ENCODE measurements at regions not wholly inside any gene's neighbourhood (a gene's known extent, or its start where the extent isn't known, plus 50 kb on each side); places are given as distances from the start of the nearest gene placed in this dataset.
"Not testable (repeated sequence)": the region's sequence is repeated elsewhere in the genome, so short reads cannot be mapped to it uniquely, and the experiment has no call there.

DNA sequence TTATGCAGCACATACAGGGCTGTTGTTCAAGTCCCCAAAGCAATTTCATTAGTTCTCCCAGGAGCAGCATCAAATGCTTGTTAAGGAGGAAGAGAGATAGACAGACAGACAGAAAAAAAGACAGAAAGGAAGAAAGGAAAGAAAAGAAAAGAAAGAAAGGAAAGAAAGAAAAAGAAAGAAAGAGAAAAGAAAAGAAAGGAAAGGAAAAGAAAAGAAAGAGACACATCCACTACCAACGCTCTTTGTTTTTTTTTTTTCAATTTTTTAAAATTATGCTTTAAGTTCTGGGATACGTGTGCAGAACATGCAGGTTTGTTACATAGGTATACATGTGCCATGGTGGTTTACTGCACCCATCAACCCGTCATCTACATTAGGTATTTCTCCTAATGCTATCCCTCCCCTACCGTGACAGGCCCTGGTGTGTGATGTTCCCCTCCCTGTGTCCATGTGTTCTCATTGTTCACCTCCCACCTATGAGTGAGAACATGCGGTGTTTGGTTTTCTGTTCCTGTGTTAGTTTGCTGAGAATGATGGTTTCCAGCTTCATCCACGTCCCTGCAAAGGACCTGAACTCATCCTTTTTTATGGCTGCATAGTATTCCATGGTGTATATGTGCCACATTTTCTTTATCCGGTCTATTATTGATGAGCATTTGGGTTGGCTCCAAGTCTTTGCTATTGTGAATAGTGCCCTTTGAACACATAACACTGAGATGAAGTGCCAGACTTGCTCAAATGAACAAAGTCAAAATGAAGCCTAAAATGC, 119.0 kb upstream of the ZNF521 start:
- not testable (repeated sequence) for DNase-seq

DNA sequence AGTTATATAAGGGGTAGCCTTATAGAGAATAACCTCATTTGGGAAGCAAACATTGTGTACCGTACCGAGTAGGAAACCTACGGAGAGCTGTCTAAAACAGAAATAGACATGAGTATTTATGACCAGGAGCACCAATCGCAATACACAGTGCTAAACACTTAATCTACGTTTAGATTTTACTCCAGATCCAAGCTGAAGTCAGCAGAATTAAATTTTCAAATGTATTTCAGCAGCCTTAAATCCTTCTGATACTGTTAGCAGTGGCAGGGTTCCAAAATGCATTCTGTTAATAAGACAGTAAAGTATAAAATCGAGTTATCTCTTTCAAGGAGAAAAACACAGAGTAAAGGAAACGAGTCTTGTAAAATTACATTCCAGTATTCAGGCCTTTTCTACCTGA, 118.1 kb upstream of the ZNF521 start:
- no peak for DNase-seq

DNA sequence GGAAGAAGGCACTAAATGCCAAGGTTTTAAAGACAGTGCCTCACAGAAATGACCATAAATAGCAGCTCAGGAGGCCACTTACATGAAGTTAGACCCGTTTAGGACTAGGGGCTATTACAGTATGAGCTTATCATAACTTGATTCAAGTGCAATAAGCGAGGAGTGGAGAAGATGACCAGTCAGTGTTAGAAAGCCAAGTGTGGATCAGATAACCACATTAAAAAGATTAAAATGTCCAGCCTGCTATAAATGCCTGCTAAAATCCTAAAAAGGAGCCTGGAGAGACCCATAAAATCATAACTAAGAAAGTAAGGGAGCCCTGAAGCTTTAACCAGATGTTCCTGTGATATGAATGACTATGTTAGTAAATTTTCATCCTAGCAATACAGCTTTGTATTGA, 117.5 kb upstream of the ZNF521 start:
- no peak for DNase-seq

DNA sequence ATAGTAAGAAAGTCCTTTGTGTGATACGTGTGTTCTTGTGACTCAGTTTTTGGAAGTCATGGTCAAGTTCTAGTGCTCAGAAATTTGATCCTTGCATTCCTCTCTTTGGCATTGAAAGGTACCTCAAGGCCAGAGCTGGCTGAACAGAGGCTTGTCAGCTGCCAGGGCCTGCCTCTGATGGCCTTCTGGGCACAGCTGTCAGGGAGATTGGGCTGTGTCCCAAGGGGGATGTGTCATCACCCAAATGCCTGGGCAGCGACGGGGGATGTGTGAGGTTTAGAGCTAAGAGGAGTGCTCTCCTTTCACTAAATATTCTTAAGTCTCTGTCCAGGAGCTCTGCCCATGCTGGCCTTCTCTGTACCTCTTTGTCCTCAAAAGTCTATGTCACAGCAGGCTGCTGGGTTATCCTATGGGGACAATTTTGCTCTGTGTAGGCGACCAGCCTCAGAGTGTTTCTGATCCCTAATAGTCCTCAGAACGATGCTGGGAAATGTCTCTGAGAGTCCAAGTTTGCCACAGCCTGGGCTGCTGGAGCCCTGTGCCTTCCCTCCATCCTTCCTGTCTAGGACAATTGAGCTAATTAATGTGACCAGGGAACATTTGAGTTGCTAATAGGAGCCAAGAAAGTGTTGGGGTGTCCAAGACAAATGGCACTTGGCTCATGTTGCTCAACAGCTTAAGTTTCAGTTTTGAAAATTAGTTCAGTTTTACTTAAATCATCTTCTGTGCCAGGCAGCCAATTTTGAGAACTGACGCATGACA, 115.4 kb upstream of the ZNF521 start:
- no peak for DNase-seq

DNA sequence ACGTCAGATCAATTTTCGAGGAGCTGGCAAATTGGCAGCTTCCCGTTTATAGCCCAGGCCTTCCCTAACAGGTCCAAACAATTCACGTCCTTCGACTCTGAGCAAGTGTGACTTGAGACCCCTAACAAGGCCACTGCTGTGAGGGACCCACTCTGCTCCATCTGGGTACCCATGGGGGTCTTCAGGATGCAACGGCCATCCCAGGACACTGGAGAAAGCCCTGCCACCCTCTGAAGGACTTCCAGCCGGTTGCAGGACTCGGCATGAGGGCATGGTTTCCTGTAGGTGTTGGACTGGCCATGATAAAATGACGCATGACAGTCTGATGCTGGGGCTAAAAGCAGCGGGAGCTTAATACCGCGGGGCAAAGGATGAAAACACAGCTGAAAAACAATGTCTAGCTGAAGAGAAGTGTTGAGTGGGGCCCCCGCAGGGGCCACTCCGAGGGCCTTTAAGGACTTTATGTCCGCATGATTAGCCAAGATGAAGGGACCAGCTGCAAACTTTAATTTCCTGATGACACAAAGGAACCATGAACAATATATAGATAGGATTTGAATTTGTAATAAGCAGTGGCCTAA, 113.3 kb upstream of the ZNF521 start:
- no peak for DNase-seq

DNA sequence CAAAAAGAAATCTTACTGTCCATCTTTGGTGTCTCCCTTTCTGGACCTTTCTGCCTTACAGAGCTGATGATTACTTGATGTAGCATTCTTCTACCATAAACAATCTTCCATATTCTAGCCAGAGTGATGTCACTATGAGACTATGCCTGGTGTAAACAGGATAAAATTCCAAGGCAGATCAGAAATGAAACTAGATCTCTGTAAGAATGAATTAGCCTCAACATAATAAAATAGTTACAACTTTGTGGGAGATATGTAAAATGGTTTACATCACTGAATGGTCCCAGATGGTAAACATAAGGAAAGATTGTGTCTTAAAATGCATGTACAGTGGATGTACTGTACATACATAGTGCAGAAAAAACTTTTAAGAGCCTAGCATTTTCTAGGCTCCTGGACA, 112.3 kb upstream of the ZNF521 start:
- DNase-seq: no peak

DNA sequence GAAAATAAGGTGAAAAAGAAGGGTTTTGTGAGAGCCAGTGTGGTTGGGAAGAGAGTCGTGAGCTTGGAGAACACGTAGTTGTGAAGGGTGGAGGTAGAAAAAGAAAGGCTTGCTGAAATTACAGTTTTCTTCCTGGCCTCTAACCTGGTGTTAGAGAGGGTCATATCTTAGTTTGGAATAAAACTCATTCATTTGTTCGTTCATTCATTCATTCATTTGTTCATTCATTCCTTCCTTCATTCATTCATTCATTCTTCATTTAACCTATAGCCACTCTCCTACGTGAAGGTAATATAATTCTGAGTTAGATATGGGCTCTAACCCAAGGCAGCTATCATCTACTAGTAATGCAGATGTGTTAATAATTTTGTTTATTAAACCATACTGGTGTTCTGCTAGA, 111.8 kb upstream of the ZNF521 start:
- DNase-seq: no peak

DNA sequence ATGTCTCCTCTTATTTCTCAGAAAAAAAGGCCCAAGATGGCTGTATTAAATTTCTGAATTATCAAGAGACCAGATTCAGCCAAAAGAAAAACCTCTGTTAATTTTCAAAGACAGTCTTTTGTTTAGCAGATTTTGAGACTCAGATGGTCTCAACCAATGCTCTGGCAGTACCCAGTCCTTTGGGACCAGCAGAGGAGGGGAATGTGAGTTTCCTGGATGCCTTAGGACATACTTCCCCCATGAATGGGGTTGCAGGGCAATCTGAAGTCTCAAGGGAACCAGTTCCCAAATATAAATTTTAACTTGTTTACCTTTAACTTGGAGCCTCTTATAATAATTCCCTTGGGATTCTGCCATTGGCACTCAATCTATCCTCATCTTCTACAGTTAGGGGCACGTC, 107.8 kb upstream of the ZNF521 start:
- no peak for DNase-seq

DNA sequence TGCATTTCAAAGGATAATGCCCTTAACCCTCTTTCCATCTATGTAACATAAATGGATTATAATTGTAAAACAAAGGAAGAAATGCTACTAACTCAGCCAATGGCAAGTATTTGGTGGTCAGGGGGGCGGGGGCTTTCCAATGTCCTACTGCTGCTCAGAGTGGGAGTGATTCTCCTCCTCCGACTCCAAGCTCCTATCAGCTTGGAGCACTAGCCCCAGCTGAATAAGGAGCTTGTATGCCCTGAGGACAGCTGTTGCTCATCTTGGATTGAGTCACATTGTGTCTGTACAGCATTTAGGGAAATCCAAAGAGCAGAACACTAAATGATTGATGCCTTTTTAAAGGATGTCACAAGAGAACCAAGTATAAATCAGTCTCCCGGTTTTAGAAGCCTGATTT, 105.6 kb upstream of the ZNF521 start:
- DNase-seq: no peak

DNA sequence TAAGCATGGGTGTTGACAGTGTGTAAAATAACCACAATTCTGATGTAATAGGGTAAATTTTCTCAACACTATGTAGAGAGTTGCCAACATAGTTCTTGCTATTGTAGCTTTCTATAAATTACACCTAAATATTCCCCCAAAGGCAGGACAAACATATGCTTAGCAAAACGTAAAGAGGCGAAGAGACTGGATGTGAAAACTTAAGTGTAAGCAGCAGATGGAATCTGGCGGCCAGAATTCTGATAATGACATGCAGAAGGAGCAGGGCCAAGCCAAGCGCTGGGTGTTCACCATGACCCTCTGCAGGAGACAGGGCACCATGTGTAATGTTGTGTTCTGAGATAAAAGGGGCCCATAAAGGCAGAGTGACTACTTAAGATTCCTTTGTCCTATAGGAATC, 105.2 kb upstream of the ZNF521 start:
- no peak for DNase-seq

DNA sequence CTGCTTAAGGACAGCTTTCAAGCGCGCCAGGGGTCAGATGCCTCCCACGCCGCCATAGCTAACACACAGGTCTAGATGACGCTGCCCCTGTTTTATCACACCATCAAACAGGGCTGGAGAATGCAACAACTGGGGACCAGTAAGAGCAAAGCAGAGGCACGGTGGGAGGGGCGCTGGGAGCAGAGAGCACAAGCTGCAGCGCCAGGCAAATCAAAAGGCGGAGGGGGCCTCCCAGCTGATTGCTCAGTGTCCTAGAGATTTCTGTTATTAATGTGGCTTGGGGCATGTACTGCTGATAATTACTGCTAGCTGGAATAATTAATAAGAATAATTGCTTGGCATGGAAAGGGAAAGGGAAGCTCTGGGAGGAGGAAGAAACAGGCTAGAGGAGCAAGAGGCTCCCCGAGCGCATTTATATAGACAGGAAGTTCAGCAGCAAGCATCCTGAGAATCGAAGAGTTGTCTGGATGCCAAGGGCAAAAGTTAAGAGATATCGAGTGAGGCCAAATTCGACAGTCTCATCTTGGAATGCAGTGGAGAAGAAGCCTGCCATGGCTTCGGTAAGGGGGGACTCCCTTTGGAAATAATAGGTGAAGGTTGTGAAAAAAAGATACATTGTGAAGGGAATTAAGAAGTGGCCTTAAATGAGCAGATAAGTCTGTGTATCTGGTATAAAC, 104.5 kb upstream of the ZNF521 start:
- DNase-seq: no peak

DNA sequence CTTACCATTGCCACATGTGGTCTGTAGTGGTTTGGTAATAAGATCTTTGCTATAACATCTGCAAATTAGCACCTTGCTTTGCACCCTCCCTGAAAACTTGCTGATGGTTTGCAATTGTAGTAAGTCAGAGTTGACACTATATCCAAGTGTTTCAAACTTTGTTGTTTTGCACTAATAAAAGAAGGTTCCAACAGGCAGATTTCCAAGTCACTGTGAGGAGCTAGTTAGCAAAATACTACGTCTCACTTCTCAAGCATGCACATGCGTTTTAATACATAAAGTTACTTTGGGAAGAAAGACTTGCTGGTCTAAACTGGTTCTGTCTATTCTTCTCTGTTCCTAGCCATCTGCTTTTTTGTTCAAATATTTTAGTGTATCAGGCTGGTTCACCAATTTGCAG, 103.7 kb upstream of the ZNF521 start:
- DNase-seq: no peak

DNA sequence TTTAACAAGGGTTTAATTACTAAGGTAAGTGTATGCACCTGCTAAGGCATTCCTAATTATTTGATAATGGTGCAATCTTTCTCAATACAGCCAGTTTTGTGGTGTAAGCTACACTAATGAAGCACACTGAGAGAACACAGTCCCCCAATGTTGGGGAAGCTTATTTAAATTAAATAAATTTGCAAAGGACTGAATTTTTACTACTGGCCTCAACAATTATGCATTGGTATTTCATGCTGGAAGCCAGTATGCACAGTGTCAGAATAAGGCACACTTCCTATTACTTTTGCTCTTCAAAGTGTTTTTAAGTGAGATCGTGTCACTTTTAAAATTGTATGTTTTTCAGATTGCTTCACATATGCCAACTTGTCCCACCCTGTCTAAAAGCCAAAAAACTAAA, 103.2 kb upstream of the ZNF521 start:
- DNase-seq: no peak

DNA sequence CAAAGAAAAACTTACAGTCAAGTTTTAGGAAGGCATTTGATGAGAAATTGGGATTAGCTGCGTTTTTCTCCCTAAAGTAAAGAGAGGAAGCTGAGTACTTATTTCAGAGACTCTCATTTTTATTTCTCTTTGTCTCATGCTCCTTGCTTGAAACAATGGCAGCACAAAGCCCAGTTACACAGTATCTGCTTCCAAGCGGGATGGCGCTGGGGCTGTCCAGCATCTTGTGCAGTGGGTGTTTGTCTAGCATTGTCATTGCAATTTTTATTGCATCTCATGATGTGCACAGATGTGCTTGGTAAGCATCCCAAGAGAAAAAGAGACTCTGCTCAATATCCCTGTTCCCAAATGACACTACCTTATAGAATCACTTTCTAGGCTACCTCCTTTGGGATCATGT, 102.8 kb upstream of the ZNF521 start:
- no peak for DNase-seq

DNA sequence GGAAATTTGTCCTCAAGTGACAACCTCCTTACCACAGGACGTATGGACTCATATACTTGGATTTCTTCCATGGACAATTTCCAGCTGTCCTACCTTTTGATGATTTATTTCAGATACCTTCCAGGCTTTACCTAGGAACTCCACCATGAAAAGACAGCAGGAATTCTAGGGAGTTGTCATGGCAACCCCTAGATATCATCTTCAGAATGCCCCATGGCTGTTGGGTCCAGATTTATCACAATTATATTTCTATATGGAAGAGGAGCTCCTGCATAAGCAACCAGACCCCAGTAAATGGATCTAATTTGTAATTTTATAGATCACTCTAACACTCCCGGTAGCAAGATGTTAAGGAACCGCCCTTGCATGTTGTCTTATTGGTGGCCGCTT, 102.3 kb upstream of the ZNF521 start:
- DNase-seq: no peak

DNA sequence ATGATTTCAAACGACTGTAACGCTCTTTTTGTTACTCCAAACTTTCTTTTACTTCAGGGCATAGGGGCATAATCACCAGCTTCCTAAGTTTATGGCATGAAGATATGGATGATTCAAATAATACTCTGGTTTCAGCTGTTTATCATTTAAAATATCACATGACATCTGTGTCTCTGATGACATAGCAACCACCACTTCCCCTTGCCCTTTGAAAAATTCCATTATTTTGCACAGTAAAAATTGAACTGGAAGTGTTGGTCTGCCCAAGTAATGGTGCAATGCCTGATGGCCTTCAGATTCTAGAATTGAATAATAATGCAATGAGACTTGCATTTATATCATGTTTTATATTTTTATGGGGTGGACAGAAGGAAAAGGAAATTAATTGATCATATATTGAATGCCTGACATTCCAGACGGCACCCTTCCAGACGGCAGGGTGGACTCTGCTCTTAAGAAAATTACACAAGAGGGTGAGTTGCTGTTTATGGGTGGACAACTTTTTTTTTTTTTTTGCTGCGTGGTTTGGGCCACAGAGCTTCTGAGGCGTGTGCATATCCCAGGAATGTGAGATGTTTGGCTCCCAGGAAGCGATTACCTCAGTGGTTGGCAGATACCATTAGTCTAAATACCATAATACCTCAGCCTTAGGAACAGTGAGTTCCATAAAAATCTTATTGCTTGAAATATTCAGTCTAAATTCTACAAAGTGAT, 101.7 kb upstream of the ZNF521 start:
- no peak for DNase-seq

DNA sequence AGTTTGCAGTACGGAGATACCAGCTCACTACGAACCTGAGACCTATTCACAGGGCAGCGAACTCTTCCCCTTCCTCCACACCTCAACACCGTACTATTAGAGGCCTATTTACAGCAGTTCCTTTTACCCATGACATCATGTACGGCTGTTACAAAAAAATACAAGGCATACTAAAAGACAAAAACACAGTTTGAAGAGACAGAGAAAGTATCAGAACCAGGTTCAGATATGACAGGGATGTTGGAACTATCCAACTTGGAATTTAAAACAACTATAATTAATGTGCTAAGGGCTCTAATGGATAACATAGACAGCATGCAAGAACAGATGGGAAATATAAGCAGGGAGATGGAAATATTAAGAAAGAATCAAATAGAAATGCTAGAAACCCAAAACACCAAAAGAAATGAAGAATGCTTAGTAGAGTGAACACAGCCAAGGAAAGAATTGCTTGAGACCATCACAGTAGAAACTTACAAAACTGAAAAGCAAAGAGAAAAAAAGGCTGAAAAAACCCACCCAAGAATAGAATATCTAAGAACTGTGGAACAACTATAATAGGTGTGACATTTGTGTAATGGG, 99.2 kb upstream of the ZNF521 start:
- DNase-seq: no peak

DNA sequence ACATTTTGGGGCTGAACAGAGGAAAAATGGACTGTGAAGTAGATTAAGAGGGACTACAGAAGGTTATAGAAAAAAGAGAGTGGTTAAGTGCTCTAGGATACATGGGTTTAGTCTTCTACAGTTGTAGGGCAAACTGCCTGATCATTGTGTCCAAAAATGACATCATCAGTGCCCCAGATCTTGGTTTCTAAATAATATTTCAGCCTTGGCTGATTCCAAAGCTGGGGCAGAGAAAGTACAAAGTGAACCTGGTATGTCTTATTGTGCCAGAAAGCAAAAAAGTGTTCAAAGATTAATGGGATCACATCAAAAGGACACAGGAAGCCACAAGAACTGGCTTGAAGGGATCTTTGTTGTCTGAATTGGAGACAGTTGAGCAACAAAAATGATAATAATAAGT, 97.1 kb upstream of the ZNF521 start:
- no peak for DNase-seq

DNA sequence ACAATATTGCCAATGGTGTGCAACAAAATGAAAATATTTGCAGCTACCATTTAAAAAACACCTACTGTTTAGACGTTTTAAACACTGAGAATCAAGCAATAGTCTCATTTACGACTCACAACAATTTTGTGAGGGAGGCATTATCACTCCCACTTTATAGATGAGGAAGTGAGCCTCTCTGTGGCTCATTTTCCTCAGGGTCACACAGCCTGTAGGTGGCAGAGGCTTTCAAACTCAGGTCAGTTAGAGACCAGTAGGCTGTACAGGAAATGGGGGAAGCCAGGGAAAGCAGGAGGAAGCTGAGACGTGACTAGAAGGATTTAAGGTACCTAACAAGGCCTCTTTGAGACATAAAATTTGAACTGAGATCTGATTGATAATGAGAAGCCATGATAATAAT, 95.0 kb upstream of the ZNF521 start:
- DNase-seq: no peak

DNA sequence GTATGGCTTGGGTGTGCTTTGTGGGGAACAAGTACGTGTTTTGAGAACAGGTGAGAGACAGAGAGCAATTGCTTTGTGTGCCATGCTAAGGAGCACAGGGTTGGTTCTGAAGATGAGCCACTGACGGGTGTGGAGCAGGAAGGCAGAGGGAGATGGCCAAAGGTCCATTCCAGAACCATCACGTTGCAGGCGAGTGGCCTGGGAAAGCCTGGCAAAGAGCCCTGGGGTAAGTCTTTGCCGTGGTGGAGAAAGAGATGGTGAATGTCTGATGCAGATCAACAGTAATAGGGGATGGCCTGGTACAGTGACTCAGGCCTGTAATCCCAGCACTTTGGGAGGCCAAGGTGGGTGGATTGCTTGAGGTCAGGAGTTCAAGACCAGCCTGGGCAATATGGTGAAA, 93.5 kb upstream of the ZNF521 start:
- DNase-seq: no peak

DNA sequence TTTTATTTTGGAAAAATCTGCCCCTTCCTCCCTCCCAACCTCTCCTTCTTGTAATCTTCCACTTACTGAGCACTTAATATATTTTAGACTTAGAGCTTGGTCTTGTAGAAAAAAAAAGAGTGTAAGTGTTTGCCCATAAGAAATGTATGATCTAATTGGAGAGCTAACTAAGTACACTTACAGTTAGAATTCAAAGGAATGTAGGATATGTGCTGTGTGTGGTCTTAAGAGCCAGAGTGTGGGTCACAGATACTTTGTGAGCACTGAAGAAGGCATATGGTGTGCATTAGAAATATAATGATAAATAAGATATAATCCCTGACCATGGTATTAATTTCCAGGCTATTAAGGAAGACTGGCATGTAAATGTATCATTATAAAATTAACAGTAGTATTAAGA, 91.8 kb upstream of the ZNF521 start:
- DNase-seq: no peak

DNA sequence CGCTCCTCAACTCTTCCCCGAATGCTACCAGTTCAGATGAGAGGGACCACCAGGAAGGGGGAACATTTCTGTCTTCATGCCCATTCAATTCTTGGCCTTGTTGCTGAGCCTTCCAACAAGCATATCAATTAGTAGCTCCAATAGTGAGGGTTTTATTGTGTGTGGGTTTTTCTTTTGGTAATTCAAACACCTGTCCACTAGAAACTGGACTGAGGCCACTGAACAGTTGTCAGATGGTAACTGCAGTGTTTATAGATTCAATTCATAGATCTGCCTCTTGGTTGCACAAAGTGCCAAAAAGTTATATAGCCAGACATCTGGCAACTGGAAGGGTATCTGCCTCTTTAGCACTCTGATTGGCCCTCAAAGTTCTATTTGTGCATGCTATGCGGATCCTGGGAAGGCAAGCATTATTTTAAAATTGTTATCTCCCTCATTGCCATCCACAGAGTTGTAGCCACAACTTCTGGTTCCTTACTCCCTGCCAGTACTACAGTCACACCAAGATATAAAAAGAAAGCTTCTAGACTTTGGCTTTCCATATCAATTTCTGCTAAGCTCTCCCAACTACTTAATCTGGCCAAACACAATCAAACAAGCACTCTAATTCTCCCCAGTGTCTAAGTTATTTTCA, 83.3 kb upstream of the ZNF521 start:
- no peak for DNase-seq
